ENCODE measurements at regions not wholly inside any gene's neighbourhood (a gene's known extent, or its start where the extent isn't known, plus 50 kb on each side); places are given as distances from the start of the nearest gene placed in this dataset.

DNA sequence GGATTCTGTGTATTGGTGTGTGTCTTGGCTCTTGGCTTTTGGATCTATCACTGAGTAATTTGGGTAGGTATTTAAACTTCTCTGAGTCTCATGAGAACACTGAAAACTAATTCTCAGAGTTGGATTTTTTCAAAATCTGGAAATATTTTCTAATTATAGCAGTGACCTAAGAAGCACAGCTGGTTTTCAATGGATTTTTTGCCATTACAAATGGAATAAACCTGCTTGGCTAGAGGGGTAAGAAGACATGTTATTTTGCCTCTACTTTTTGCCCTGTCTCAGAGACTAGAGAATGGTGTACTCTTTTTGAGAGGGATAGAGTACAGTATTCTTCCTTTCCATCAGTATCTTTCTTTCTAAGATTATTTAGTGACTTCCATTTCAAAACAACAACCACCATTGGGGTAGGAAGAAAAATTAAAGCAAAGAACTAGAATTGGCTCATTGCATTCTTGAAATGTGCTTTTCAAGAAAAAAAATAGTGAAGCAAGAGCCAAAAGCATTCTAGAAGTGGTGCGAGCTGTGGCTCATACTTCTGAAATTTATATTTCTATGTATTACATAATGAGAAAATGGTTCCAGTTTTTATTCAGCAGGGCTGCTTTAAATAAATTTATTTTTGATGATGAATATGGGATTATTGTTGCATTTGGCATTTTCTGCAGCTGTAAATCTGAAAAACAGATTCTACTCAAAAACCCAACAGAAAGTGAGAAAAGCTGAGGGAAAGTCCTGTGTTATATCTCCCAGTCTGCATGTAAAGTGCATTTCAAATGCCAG lies 850.2 kb upstream of the SLIT2 start:
- no peak for TF ChIP-seq CTCF (conservative IDR thresholded peaks at IDR 0.05 in 1 of 2, IDR thresholded peaks at IDR 0.05 in 1 of 2; ENCODE audit: extremely low read depth in 1 of 2, insufficient read depth in 1 of 2, low read depth in 1 of 2, low read length in 2 of 2)
- no peak for TF ChIP-seq EZH2 (IDR thresholded peaks at IDR 0.05; ENCODE audit: borderline replicate concordance, low read length)
